Left lung (tissue), 4 donors: ENCODE measurements at regions not wholly inside any gene's neighbourhood (a gene's known extent, or its start where the extent isn't known, plus 50 kb on each side); places are given as distances from the start of the nearest gene placed in this dataset.
A peak's percentile ranks its signal among the peaks of the same experiment; 100 is the strongest.

ENCODE experiments used
- ATAC-seq: fragments of 200-7000 bp; cut with Tn5 transposase; one replicate; pipeline ENCODE4 v1.9.1; 2020; ENCODE audit warnings: moderate library complexity
- DNase-seq, 4 donors: peaks; one replicate each; pipeline ENCODE4 v3.0.0-alpha.2; 2013 to 2020
- H3K27ac ChIP-seq, 2 donors: fragments of 200-600 bp; sonication (generic) in 1 of 2; one replicate each; pipeline versions ENCODE4 v1.5.0 to v1.8.0; 2020 to 2021
- H3K27me3 ChIP-seq, 2 donors: fragments of 200-600 bp; sonication (generic) in 1 of 2; one replicate each; pipeline versions ENCODE4 v1.5.0 to v1.8.0; 2020 to 2021
- H3K36me3 ChIP-seq, 2 donors: fragments of 200-600 bp; sonication (generic) in 1 of 2; one replicate each; pipeline versions ENCODE4 v1.5.0 to v1.8.0; 2020 to 2021
- H3K4me1 ChIP-seq, 2 donors: fragments of 200-600 bp; one replicate each; pipeline ENCODE4 v1.8.0; 2021
- H3K4me3 ChIP-seq, 2 donors: fragments of 200-600 bp; sonication (generic) in 1 of 2; one replicate each; pipeline versions ENCODE4 v1.5.0 to v1.8.0; 2020 to 2021; ENCODE audit warnings: mild to moderate bottlenecking in 1 of 2
- H3K9me3 ChIP-seq, 2 donors: fragments of 200-600 bp; sonication (generic) in 1 of 2; one replicate each; pipeline versions ENCODE4 v1.5.0 to v1.8.0; 2020 to 2021
- intact Hi-C, 2 donors: fragments of 100-400 bp; cut with DNase I; formaldehyde crosslinking; loops; one replicate each; pipeline versions ENCODE4 v1.11.2 to v1.14.2; 2022
- TF ChIP-seq, protein P1 (sequence below), 2 donors: fragments of 200-600 bp; sonication (generic) in 1 of 2; IDR thresholded peaks; one replicate each; pipeline versions ENCODE4 v1.5.0 to v1.8.0; 2021; ENCODE audit warnings: antibody characterized with exemption in 2 of 2
- donor health status: DM: no; HTN: yes; CAD: no.
- donor health status: DM: no; HTN: no; CAD: no.

DNA sequence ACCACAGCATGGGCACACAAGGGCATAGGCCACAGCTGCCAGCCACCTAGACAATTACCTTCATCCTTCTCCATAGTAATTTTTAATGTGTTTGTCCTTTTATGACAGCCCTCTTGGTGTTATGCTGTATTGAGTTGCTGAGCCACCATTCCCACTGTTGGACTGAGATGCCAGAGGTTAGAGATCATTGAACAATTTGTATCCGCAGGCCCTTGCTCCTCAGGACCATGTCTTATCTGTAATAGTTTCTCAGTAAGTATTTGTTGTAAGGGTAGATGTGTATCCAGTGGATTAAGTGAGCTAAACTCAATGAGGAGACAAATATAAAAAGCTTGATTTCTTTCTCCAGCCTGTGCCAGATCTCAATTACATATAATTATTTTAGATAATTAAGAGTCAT lies 832.8 kb upstream of the ID2 start:
- no peaks in the 10 kb centered on the region for H3K9me3 ChIP-seq
- no peaks in the 10 kb centered on the region for H3K36me3 ChIP-seq
- H3K27me3 ChIP-seq = no peaks in the 10 kb centered on the region
- intact Hi-C loops = no loop called here
- no peaks in the 10 kb centered on the region for H3K4me1 ChIP-seq
- no peak for DNase-seq
- TF ChIP-seq, protein P1, sequence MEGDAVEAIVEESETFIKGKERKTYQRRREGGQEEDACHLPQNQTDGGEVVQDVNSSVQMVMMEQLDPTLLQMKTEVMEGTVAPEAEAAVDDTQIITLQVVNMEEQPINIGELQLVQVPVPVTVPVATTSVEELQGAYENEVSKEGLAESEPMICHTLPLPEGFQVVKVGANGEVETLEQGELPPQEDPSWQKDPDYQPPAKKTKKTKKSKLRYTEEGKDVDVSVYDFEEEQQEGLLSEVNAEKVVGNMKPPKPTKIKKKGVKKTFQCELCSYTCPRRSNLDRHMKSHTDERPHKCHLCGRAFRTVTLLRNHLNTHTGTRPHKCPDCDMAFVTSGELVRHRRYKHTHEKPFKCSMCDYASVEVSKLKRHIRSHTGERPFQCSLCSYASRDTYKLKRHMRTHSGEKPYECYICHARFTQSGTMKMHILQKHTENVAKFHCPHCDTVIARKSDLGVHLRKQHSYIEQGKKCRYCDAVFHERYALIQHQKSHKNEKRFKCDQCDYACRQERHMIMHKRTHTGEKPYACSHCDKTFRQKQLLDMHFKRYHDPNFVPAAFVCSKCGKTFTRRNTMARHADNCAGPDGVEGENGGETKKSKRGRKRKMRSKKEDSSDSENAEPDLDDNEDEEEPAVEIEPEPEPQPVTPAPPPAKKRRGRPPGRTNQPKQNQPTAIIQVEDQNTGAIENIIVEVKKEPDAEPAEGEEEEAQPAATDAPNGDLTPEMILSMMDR (IDR thresholded peaks at IDR 0.05) = no peak
- H3K27ac ChIP-seq = no peak overlapping the region
- no peak overlapping the region for H3K4me3 ChIP-seq
- no peak for ATAC-seq

DNA sequence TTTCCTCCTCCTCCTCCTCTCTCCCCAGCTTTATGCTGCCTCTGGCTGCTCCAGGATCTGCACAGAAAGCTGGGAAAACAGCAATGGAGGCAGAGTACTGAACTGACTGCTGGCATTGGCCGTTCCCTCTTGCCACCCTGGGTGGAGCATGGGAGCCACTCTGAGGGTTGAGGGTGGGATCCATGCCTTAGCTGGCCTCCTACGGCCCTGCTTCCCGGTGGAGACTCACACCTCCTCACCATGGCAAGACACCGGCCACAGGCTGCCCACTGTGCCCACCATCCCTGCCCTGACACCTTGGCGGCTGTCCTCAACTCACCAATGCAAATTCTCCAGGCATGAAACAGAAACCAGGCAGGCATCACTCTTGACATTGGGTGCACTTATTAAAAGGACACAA lies 832.3 kb upstream of the ID2 start:
- no peaks in the 10 kb centered on the region for H3K27me3 ChIP-seq
- H3K27ac ChIP-seq = no peak overlapping the region
- intact Hi-C loops = no loop called here
- no peaks in the 10 kb centered on the region for H3K4me1 ChIP-seq
- no peaks in the 10 kb centered on the region for H3K36me3 ChIP-seq
- no peak for ATAC-seq
- no peaks in the 10 kb centered on the region for H3K9me3 ChIP-seq
- TF ChIP-seq, protein P1 (IDR thresholded peaks at IDR 0.05) = no peak
- H3K4me3 ChIP-seq = no peak overlapping the region
- DNase-seq = no peak

DNA sequence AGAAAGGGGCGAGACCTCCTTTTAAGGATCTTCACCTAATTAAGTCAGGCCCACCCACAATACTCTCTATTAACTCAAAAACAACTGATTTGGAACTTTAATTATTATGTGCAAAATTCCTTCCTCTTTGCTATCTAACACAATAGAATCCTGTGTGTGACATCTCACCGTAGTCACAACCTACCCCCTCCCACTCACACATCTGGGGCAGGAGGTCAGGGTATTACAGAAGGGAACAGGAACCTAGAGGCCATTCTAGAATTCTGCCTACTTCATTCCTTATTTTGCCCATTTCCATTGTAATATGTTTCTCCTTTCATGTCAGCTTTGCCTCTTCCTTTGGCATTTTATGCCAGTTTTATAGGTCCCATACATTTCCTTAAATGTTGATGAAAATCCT lies 829.3 kb upstream of the ID2 start:
- Histone ChIP-seq H3K4me1 (no peaks in the 10 kb centered on the region), H3K36me3 (no peaks in the 10 kb centered on the region), H3K27ac (no peak overlapping the region), H3K9me3 (no peaks in the 10 kb centered on the region), H3K27me3 (no peaks in the 10 kb centered on the region), H3K4me3 (no peak overlapping the region)
- TF ChIP-seq, protein P1 (IDR thresholded peaks at IDR 0.05) = no peak
- ATAC-seq (no peak), DNase-seq (no peak)
- intact Hi-C loops = no loop called here

DNA sequence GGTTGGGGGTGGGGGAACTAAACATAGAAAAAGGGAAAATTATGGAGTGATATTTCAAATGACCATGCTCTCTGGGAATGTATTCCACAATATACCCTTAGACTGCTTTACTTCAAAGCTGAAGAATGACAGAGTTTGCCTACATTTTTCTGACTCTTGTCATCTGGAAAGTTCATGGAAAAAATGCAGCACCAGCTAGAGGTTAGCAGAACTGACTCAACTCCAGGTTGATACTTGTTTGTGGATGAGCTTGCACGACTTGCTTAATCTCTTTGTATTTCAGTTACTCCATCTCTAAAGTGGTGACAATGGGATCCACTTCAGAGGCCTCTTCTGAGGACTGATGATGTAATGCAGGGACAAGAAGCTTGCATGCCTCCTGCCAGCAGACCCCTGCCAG lies 824.0 kb upstream of the ID2 start:
- no peaks in the 10 kb centered on the region for H3K36me3 ChIP-seq
- no peak overlapping the region for H3K27ac ChIP-seq
- intact Hi-C loops = no loop called here
- H3K9me3 ChIP-seq = no peaks in the 10 kb centered on the region
- DNase-seq (no peak), ATAC-seq (no peak)
- TF ChIP-seq, protein P1 (IDR thresholded peaks at IDR 0.05) = no peak
- H3K4me1 ChIP-seq = no peaks in the 10 kb centered on the region
- no peak overlapping the region for H3K4me3 ChIP-seq
- no peaks in the 10 kb centered on the region for H3K27me3 ChIP-seq

DNA sequence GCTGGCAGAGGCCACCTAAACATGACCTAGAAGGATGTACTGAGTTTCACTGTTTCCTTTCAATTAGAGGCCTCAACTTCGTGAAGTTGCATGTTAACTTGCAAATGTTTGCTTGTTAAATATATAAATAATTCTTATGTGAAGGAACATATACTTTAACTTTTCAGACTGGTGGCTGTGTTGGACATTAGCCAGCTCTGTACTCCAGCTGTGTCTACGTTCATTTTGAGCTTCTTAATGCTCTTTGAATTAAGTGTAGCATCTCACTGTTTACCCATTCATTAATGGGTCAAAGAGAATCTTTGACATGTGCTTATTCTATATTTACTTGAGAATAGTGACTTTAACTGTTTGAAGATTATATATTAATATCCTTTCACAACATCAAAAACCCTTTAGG lies 823.2 kb upstream of the ID2 start:
- ATAC-seq = no peak
- intact Hi-C loops = no loop called here
- peak in 1 of 4 donors; percentile 79 for DNase-seq

More for the DNA sequence above, 823.2 kb upstream of the ID2 start:
- TF ChIP-seq, protein P1 (IDR thresholded peaks at IDR 0.05) = no peak
- Histone ChIP-seq H3K4me1 (no peaks in the 10 kb centered on the region), H3K27me3 (no peaks in the 10 kb centered on the region), H3K36me3 (no peaks in the 10 kb centered on the region), H3K9me3 (no peaks in the 10 kb centered on the region), H3K4me3 (no peak overlapping the region), H3K27ac (no peak overlapping the region)
